MM.1S (cell line): ENCODE measurements at regions not wholly inside any gene's neighbourhood (a gene's known extent, or its start where the extent isn't known, plus 50 kb on each side); places are given as distances from the start of the nearest gene placed in this dataset.

Source experiments
- CTCF ChIP-seq: fragments of 300-600 bp; sonication (generic); IDR thresholded peaks from 2 replicates; pipeline ENCODE4 v1.5.1; 2016; ENCODE audit warnings: antibody characterized with exemption, low read length, mixed read lengths
- EZH2 ChIP-seq: fragments of 300-600 bp; sonication (generic); optimal IDR thresholded peaks from 2 replicates; pipeline ENCODE3; 2017; ENCODE audit warnings: low read depth, mild to moderate bottlenecking, antibody characterized with exemption, low read length, mixed read lengths
- EZH2phosphoT487 ChIP-seq: fragments of 300-600 bp; sonication (generic); IDR thresholded peaks from 2 replicates; pipeline ENCODE4 v1.6.1; 2018; ENCODE audit warnings: antibody characterized with exemption, low read length

- TF ChIP-seq CTCF: no peak
- TF ChIP-seq EZH2: no peak
- no peak for TF ChIP-seq EZH2phosphoT487
Measured at GRCh38 chr6:16834242-16834641, 73.0 kb upstream of the ATXN1 start.
